Upper lobe of left lung (tissue), 4 donors: ENCODE measurements at regions not wholly inside any gene's neighbourhood (a gene's known extent, or its start where the extent isn't known, plus 50 kb on each side); places are given as distances from the start of the nearest gene placed in this dataset.

Experiments
- POLR2A ChIP-seq, 4 donors: fragments of 450-650 bp; IDR thresholded peaks; one replicate each; pipeline ENCODE4 v1.5.1; 2016 to 2017; ENCODE audit warnings: antibody characterized with exemption in 4 of 4, mild to moderate bottlenecking in 2 of 4
- POLR2AphosphoS5 ChIP-seq, 2 donors: sonication (generic); formaldehyde crosslinking; IDR thresholded peaks; one replicate each; pipeline ENCODE4 v1.5.1; 2017; ENCODE audit warnings: antibody characterized with exemption in 2 of 2
- TF ChIP-seq, protein P1 (sequence below), 6 experiments: fragments of 450-650 bp in 4 of 6; fragments of 200-600 bp in 2 of 6; sonication (generic) in 2 of 6; IDR thresholded peaks; one replicate each; pipeline ENCODE4 v1.5.1; 2016 to 2019; ENCODE audit warnings: antibody characterized with exemption in 6 of 6

DNA sequence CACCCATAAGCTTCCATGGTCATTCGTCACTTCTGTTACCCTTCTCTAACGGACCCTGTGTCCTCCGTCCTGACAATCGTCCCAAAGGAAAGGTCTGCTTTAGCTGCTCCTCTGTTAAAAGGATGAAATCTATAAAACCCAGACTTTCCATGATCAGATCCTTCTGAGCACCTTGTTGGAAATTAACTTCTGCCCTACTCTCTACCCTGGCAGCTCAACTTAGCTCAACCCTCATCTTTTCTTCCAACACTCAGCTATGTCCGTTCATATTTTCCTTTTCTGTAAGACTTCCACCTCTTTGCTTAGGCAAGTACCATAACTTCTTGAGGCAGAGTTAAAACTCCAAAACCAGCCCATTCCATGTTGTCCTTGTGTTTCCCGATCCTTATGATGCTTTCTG is 205.4 kb downstream of the SPATA31A6 start:
- TF ChIP-seq POLR2AphosphoS5 (IDR thresholded peaks at IDR 0.05) (no peak), POLR2A (IDR thresholded peaks at IDR 0.05) (no peak)
- TF ChIP-seq, protein P1, sequence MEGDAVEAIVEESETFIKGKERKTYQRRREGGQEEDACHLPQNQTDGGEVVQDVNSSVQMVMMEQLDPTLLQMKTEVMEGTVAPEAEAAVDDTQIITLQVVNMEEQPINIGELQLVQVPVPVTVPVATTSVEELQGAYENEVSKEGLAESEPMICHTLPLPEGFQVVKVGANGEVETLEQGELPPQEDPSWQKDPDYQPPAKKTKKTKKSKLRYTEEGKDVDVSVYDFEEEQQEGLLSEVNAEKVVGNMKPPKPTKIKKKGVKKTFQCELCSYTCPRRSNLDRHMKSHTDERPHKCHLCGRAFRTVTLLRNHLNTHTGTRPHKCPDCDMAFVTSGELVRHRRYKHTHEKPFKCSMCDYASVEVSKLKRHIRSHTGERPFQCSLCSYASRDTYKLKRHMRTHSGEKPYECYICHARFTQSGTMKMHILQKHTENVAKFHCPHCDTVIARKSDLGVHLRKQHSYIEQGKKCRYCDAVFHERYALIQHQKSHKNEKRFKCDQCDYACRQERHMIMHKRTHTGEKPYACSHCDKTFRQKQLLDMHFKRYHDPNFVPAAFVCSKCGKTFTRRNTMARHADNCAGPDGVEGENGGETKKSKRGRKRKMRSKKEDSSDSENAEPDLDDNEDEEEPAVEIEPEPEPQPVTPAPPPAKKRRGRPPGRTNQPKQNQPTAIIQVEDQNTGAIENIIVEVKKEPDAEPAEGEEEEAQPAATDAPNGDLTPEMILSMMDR (IDR thresholded peaks at IDR 0.05), result no peak
